ENCODE measurements at regions not wholly inside any gene's neighbourhood (a gene's known extent, or its start where the extent isn't known, plus 50 kb on each side); places are given as distances from the start of the nearest gene placed in this dataset.
"Not testable (repeated sequence)": the region's sequence is repeated elsewhere in the genome, so short reads cannot be mapped to it uniquely, and the experiment has no call there.

DNA sequence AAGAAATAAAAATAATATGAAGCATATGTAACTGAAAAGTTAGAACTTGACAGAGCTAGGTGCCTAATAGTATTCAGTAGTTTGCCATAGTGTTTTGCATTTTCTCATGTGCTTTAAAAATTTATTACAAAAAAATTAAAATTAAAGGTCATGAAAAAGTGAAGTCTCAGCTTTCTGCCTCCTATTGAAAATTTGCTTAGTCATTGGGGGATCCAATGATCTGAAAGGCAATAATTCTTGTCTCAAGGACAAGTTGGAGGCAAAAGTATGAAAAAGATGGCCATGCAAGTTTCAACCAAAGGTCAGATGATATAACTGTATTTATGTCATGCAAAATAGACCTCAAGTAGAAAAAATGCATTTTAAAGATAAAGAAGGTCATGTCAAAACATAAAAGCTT lies 140.7 kb downstream of the DUSP10 start:
- Histone ChIP-seq H3K36me3 (no peaks in the 10 kb centered on the region), H3K4me1 (no peaks in the 10 kb centered on the region), H3K27me3 (no peaks in the 10 kb centered on the region), H3K27ac (no peak overlapping the region), H3K9me3 (no peaks in the 10 kb centered on the region), H3K9ac (ENCODE audit: low read depth in 2 of 2, low read length in 2 of 2) (no peak overlapping the region), H3K4me3 (no peak overlapping the region)
- TF ChIP-seq, protein P1, sequence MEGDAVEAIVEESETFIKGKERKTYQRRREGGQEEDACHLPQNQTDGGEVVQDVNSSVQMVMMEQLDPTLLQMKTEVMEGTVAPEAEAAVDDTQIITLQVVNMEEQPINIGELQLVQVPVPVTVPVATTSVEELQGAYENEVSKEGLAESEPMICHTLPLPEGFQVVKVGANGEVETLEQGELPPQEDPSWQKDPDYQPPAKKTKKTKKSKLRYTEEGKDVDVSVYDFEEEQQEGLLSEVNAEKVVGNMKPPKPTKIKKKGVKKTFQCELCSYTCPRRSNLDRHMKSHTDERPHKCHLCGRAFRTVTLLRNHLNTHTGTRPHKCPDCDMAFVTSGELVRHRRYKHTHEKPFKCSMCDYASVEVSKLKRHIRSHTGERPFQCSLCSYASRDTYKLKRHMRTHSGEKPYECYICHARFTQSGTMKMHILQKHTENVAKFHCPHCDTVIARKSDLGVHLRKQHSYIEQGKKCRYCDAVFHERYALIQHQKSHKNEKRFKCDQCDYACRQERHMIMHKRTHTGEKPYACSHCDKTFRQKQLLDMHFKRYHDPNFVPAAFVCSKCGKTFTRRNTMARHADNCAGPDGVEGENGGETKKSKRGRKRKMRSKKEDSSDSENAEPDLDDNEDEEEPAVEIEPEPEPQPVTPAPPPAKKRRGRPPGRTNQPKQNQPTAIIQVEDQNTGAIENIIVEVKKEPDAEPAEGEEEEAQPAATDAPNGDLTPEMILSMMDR (IDR thresholded peaks at IDR 0.05): no peak
- intact Hi-C loops (cut with DNase I): no loop called here
- DNase-seq: no peak

GRCh38 chr1:221602830-221603229 lies 139.1 kb downstream of the DUSP10 start:
- H3K27me3 ChIP-seq: no peaks in the 10 kb centered on the region
- H3K36me3 ChIP-seq: no peaks in the 10 kb centered on the region
- intact Hi-C loops (cut with DNase I): no loop called here
- H3K9ac ChIP-seq (ENCODE audit: low read depth in 2 of 2, low read length in 2 of 2): no peak overlapping the region
- no peak overlapping the region for H3K4me3 ChIP-seq
- H3K9me3 ChIP-seq: no peaks in the 10 kb centered on the region
- no peak for DNase-seq
- TF ChIP-seq, protein P1 (IDR thresholded peaks at IDR 0.05): no peak
- no peaks in the 10 kb centered on the region for H3K4me1 ChIP-seq
- H3K27ac ChIP-seq: no peak overlapping the region

GRCh38 chr1:221604390-221604789 lies 137.5 kb downstream of the DUSP10 start:
- H3K27ac ChIP-seq; intact Hi-C loops (cut with DNase I); H3K36me3 ChIP-seq; H3K27me3 ChIP-seq; H3K4me1 ChIP-seq; H3K4me3 ChIP-seq; H3K9me3 ChIP-seq; H3K9ac ChIP-seq (ENCODE audit: low read depth in 2 of 2, low read length in 2 of 2); DNase-seq: not testable (repeated sequence)

- no peaks in the 10 kb centered on the region for H3K27me3 ChIP-seq
- H3K9me3 ChIP-seq: no peaks in the 10 kb centered on the region
- H3K9ac ChIP-seq (ENCODE audit: low read depth in 2 of 2, low read length in 2 of 2): no peak overlapping the region
- no peak overlapping the region for H3K27ac ChIP-seq
- DNase-seq: no peak
- intact Hi-C loops (cut with DNase I): no loop called here
- TF ChIP-seq, protein P1 (IDR thresholded peaks at IDR 0.05): no peak
- H3K4me3 ChIP-seq: no peak overlapping the region
- H3K4me1 ChIP-seq: no peaks in the 10 kb centered on the region
- no peaks in the 10 kb centered on the region for H3K36me3 ChIP-seq
These were observed 136.9 kb downstream of the DUSP10 start for GRCh38 chr1:221604948-221605347.

- no peak for DNase-seq
- no peak overlapping the region for H3K27ac ChIP-seq
- H3K36me3 ChIP-seq: no peaks in the 10 kb centered on the region
- TF ChIP-seq, protein P1 (IDR thresholded peaks at IDR 0.05): no peak
- no peaks in the 10 kb centered on the region for H3K9me3 ChIP-seq
- H3K27me3 ChIP-seq: no peaks in the 10 kb centered on the region
- H3K4me1 ChIP-seq: no peaks in the 10 kb centered on the region
- no peak overlapping the region for H3K9ac ChIP-seq (ENCODE audit: low read depth in 2 of 2, low read length in 2 of 2)
- no peak overlapping the region for H3K4me3 ChIP-seq
- intact Hi-C loops (cut with DNase I): no loop called here
These were observed 136.3 kb downstream of the DUSP10 start for GRCh38 chr1:221605569-221605968.

DNA sequence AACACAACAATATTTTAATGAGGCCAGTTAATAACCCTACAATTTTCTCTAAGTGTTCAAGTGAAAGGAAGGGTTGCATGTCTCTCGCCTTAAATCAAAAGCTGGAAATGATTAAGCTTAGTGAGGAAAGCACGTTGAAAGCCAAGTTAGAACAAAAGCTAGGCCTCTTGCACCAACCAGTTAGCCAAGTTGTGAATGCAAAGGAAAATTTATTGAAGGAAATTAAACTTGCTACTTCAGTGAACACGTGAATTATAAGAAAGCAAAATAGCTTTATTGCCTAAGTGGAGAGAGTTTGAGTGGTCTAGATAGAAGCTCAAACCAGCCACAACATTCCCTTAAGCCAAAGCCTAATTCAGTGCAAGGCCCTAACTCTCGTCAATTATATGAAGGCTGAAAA lies 135.6 kb downstream of the DUSP10 start:
- Histone ChIP-seq H3K4me1 (no peaks in the 10 kb centered on the region), H3K9ac (ENCODE audit: low read depth in 2 of 2, low read length in 2 of 2) (no peak overlapping the region), H3K4me3 (no peak overlapping the region), H3K36me3 (no peaks in the 10 kb centered on the region), H3K27ac (no peak overlapping the region), H3K9me3 (no peaks in the 10 kb centered on the region), H3K27me3 (no peaks in the 10 kb centered on the region)
- intact Hi-C loops (cut with DNase I): no loop called here
- DNase-seq: no peak
- TF ChIP-seq, protein P1 (IDR thresholded peaks at IDR 0.05): no peak
